CD4-positive, alpha-beta T cell treated with Interleukin-12 subunit alpha and Interleukin-12 subunit beta, for 1 hour (primary cell): ENCODE measurements at regions not wholly inside any gene's neighbourhood (a gene's known extent, or its start where the extent isn't known, plus 50 kb on each side); places are given as distances from the start of the nearest gene placed in this dataset.

Source experiments
- DNase-seq: peaks from one replicate; pipeline ENCODE4 v3.0.0-alpha.2; 2020

GRCh38 chr11:80625563-80625962 lies 1184.7 kb upstream of the TENM4 start:
- no peak for DNase-seq

GRCh38 chr11:80621871-80622270 lies 1181.0 kb upstream of the TENM4 start:
- DNase-seq: no peak

GRCh38 chr11:80620867-80621266 lies 1180.0 kb upstream of the TENM4 start:
- DNase-seq: no peak

GRCh38 chr11:80617156-80617555 lies 1176.3 kb upstream of the TENM4 start:
- DNase-seq: no peak

GRCh38 chr11:80616070-80616800 lies 1175.4 kb upstream of the TENM4 start:
- DNase-seq: no peak

- no peak for DNase-seq
Measured at GRCh38 chr11:80613655-80614054, 1172.8 kb upstream of the TENM4 start.

- no peak for DNase-seq
Measured at GRCh38 chr11:80610516-80610915, 1169.7 kb upstream of the TENM4 start.

- DNase-seq: no peak
Measured at GRCh38 chr11:80603472-80603871, 1162.6 kb upstream of the TENM4 start.

- no peak for DNase-seq
Measured at GRCh38 chr11:80598905-80599304, 1158.1 kb upstream of the TENM4 start.

GRCh38 chr11:80596291-80596810 lies 1155.5 kb upstream of the TENM4 start:
- DNase-seq: no peak

- DNase-seq: no peak
Measured at GRCh38 chr11:80595011-80595410, 1154.2 kb upstream of the TENM4 start.

- DNase-seq: no peak
Measured at GRCh38 chr11:80593648-80594374, 1153.0 kb upstream of the TENM4 start.

- DNase-seq: no peak
Measured at GRCh38 chr11:80592546-80592945, 1151.7 kb upstream of the TENM4 start.

- no peak for DNase-seq
Measured at GRCh38 chr11:80587906-80588305, 1147.1 kb upstream of the TENM4 start.

GRCh38 chr11:80586464-80586863 lies 1145.6 kb upstream of the TENM4 start:
- DNase-seq: no peak

GRCh38 chr11:80584661-80585060 lies 1143.8 kb upstream of the TENM4 start:
- DNase-seq: no peak

GRCh38 chr11:80569832-80570231 lies 1129.0 kb upstream of the TENM4 start:
- no peak for DNase-seq

- DNase-seq: no peak
Measured at GRCh38 chr11:80565231-80565630, 1124.4 kb upstream of the TENM4 start.

- no peak for DNase-seq
Measured at GRCh38 chr11:80562523-80563125, 1121.8 kb upstream of the TENM4 start.

- DNase-seq: no peak
Measured at GRCh38 chr11:80559942-80560341, 1119.1 kb upstream of the TENM4 start.

GRCh38 chr11:80553565-80553964 lies 1112.7 kb upstream of the TENM4 start:
- DNase-seq: no peak

- no peak for DNase-seq
Measured at GRCh38 chr11:80542704-80543103, 1101.9 kb upstream of the TENM4 start.

GRCh38 chr11:80538040-80538439 lies 1097.2 kb upstream of the TENM4 start:
- no peak for DNase-seq

- DNase-seq: no peak
Measured at GRCh38 chr11:80533463-80533862, 1092.6 kb upstream of the TENM4 start.
